ENCODE measurements at regions not wholly inside any gene's neighbourhood (a gene's known extent, or its start where the extent isn't known, plus 50 kb on each side); places are given as distances from the start of the nearest gene placed in this dataset.
"Not testable (repeated sequence)": the region's sequence is repeated elsewhere in the genome, so short reads cannot be mapped to it uniquely, and the experiment has no call there.

DNA sequence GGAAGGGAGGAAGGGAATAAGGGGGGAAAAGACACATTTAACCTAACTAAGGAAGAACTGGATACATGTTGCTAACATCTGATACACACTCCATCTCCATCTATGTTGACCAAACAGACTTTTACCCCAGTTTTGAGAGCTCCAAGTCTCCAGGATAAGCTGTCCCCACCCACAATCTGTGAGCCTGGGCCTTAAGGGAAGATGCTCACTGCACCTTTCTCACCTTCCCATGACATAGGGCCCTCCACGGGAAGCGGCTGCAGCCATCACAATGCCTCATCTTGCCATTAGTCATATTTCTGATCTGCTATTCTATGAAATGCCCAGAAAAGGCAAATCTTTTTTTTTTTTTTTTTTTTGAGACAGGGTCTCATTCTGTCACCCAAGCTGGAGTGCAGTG, 126.6 kb upstream of the SALL4 start:
- TF ChIP-seq, protein P1, sequence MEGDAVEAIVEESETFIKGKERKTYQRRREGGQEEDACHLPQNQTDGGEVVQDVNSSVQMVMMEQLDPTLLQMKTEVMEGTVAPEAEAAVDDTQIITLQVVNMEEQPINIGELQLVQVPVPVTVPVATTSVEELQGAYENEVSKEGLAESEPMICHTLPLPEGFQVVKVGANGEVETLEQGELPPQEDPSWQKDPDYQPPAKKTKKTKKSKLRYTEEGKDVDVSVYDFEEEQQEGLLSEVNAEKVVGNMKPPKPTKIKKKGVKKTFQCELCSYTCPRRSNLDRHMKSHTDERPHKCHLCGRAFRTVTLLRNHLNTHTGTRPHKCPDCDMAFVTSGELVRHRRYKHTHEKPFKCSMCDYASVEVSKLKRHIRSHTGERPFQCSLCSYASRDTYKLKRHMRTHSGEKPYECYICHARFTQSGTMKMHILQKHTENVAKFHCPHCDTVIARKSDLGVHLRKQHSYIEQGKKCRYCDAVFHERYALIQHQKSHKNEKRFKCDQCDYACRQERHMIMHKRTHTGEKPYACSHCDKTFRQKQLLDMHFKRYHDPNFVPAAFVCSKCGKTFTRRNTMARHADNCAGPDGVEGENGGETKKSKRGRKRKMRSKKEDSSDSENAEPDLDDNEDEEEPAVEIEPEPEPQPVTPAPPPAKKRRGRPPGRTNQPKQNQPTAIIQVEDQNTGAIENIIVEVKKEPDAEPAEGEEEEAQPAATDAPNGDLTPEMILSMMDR (conservative IDR thresholded peaks at IDR 0.05; ENCODE audit: low read depth, low read length) = no peak
- H3K4me3 ChIP-seq (ENCODE audit: low read depth, low read length) = no peak overlapping the region
- DNase-seq (ENCODE audit: low read depth) = no peak

DNA sequence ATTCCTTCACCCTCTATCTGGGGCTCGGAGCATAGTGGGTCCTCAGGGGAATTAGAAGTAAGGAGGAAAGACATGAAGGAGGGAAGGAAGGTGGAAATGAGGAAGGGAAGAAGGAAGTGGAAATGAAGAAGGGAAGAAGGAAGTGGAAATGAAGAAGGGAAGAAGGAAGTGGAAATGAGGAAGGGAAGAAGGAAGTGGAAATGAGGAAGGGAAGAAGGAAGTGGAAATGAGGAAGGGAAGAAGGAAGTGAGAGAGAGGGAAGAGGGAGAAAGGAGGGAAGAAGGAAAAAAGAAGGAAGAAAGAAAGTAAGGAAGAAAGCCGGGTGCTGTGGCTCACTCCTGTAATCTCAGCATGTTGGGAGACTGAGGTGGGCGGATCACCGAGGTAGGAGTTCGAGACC, 125.6 kb upstream of the SALL4 start:
- not testable (repeated sequence) for H3K4me3 ChIP-seq (ENCODE audit: low read depth, low read length); DNase-seq (ENCODE audit: low read depth)

- no peak for DNase-seq (ENCODE audit: low read depth)
- TF ChIP-seq, protein P1 (conservative IDR thresholded peaks at IDR 0.05; ENCODE audit: low read depth, low read length) = no peak
- no peak overlapping the region for H3K4me3 ChIP-seq (ENCODE audit: low read depth, low read length)
Observed at GRCh38 chr20:51926670-51927305, 124.5 kb upstream of the SALL4 start.

- TF ChIP-seq, protein P1 (conservative IDR thresholded peaks at IDR 0.05; ENCODE audit: low read depth, low read length) = no peak
- no peak overlapping the region for H3K4me3 ChIP-seq (ENCODE audit: low read depth, low read length)
- DNase-seq (ENCODE audit: low read depth) = no peak
Observed at GRCh38 chr20:51924509-51924908, 122.2 kb upstream of the SALL4 start.

DNA sequence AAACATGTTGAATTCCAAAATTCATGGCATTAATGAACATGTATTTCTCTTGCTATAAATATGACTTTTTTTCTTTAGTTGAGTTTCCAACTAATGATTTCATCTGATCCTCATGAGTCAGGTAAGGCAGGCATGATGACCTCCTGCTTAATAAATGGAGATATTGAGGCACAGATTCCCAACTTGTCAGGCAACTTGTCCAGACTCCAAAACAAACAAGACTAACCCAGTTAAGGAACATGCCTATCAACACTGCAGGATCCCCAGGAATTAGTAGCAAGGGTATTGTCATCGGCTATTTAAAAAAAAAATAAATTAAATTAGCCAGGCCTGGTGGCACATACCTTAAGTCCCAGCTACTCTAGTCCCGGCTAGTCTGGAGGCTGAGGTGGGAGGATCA, 121.3 kb upstream of the SALL4 start:
- no peak overlapping the region for H3K4me3 ChIP-seq (ENCODE audit: low read depth, low read length)
- TF ChIP-seq, protein P1 (conservative IDR thresholded peaks at IDR 0.05; ENCODE audit: low read depth, low read length) = no peak
- no peak for DNase-seq (ENCODE audit: low read depth)

DNA sequence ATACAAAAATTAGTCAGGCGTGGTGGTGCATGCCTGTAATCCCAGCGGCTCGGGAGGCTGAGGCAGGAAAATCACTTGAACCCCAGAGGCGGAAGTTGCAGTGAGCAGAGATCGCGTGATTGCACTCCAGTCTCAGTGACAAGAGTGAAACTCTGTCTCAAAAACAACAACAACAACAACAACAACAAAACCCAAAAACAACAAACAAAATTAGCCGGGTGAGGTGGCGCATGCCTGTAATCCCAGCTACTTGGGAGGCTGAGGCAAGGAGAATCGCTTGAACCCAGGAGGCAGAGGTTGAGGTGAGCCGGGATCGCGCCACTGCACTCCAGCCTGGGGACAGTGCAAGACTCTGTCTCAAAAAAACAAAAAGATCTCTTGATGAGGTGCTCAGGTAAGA, 120.5 kb upstream of the SALL4 start:
- DNase-seq (ENCODE audit: low read depth); H3K4me3 ChIP-seq (ENCODE audit: low read depth, low read length): not testable (repeated sequence)

GRCh38 chr20:51918561-51918960, 116.2 kb upstream of the SALL4 start:
- no peak for DNase-seq (ENCODE audit: low read depth)
- no peak overlapping the region for H3K4me3 ChIP-seq (ENCODE audit: low read depth, low read length)
- TF ChIP-seq, protein P1 (conservative IDR thresholded peaks at IDR 0.05; ENCODE audit: low read depth, low read length) = no peak

GRCh38 chr20:51917886-51918535, 115.7 kb upstream of the SALL4 start:
- TF ChIP-seq, protein P1 (conservative IDR thresholded peaks at IDR 0.05; ENCODE audit: low read depth, low read length) = no peak
- H3K4me3 ChIP-seq (ENCODE audit: low read depth, low read length) = no peak overlapping the region
- no peak for DNase-seq (ENCODE audit: low read depth)
